ENCODE measurements at regions not wholly inside any gene's neighbourhood (a gene's known extent, or its start where the extent isn't known, plus 50 kb on each side); places are given as distances from the start of the nearest gene placed in this dataset.

GRCh38 chr4:95619525-95620443, 71.0 kb upstream of the UNC5C start:
- Histone ChIP-seq H3K27ac (no peak overlapping the region), H3K4me3 (no peak overlapping the region), H3K4me1 (no peaks in the 10 kb centered on the region), H3K9me3 (no peaks in the 10 kb centered on the region), H3K27me3 (no peaks in the 10 kb centered on the region), H3K36me3 (no peaks in the 10 kb centered on the region)
- TF ChIP-seq CTCF (IDR thresholded peaks at IDR 0.05) = no peak
- intact Hi-C loops (cut with DNase I; ENCODE audit: low total_unique reads) = loop anchor here (5.0 kb wide), 1 partner anchor 343 kb away; no protein-coding TSS in a partner anchor
- DNase-seq (ENCODE audit: low spot score in 2 of 2) = no peak

GRCh38 chr4:95614684-95615205, 66.0 kb upstream of the UNC5C start:
- intact Hi-C loops (cut with DNase I; ENCODE audit: low total_unique reads) = loop anchor here (5.0 kb wide), 1 partner anchor 348 kb away; no protein-coding TSS in a partner anchor
- no peak overlapping the region for H3K4me3 ChIP-seq
- no peaks in the 10 kb centered on the region for H3K4me1 ChIP-seq
- no peaks in the 10 kb centered on the region for H3K36me3 ChIP-seq
- no peak overlapping the region for H3K27ac ChIP-seq
- H3K9me3 ChIP-seq = no peaks in the 10 kb centered on the region
- DNase-seq (ENCODE audit: low spot score in 2 of 2) = no peak
- H3K27me3 ChIP-seq = no peaks in the 10 kb centered on the region
- TF ChIP-seq CTCF (IDR thresholded peaks at IDR 0.05) (no peak), POLR2AphosphoS5 (IDR thresholded peaks at IDR 0.05) (no peak), POLR2A (IDR thresholded peaks at IDR 0.05) (no peak)

- no peak for DNase-seq (ENCODE audit: low spot score in 2 of 2)
- Histone ChIP-seq H3K27ac (no peak overlapping the region), H3K36me3 (no peaks in the 10 kb centered on the region), H3K4me1 (no peaks in the 10 kb centered on the region), H3K9me3 (no peaks in the 10 kb centered on the region), H3K27me3 (no peaks in the 10 kb centered on the region), H3K4me3 (no peak overlapping the region)
- TF ChIP-seq POLR2AphosphoS5 (IDR thresholded peaks at IDR 0.05) (no peak), CTCF (IDR thresholded peaks at IDR 0.05) (no peak), POLR2A (IDR thresholded peaks at IDR 0.05) (no peak)
- intact Hi-C loops (cut with DNase I; ENCODE audit: low total_unique reads) = no loop called here
Observed at GRCh38 chr4:95610061-95610569, 61.3 kb upstream of the UNC5C start.

DNA sequence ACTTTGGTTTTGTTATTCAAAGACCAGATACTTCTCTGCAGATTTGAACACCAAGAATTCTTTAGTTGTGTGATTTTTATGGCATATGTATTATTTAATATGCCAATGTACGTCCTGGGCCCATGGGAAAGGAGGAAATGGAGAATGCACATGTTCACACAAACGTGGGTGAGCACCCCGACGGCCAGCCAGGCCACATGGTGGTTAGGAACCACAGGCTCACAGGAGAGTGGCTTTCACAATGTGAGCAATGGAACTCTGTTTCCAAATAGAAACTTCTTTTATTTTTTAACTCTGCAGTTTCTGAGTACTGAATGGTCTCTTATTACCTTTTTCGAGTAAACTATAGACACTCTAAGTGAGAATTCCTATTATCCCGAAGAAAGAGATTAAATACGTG, 58.0 kb upstream of the UNC5C start:
- no peak overlapping the region for H3K4me3 ChIP-seq
- H3K4me1 ChIP-seq = no peaks in the 10 kb centered on the region
- no peak overlapping the region for H3K27ac ChIP-seq
- intact Hi-C loops (cut with DNase I; ENCODE audit: low total_unique reads) = no loop called here
- no peaks in the 10 kb centered on the region for H3K27me3 ChIP-seq
- no peak for TF ChIP-seq POLR2A (IDR thresholded peaks at IDR 0.05)
- no peaks in the 10 kb centered on the region for H3K36me3 ChIP-seq
- no peak for DNase-seq (ENCODE audit: low spot score in 2 of 2)
- no peaks in the 10 kb centered on the region for H3K9me3 ChIP-seq

GRCh38 chr4:95603393-95603792, 54.6 kb upstream of the UNC5C start:
- no peaks in the 10 kb centered on the region for H3K9me3 ChIP-seq
- H3K36me3 ChIP-seq = no peaks in the 10 kb centered on the region
- H3K27ac ChIP-seq = no peak overlapping the region
- no peak for TF ChIP-seq POLR2A (IDR thresholded peaks at IDR 0.05)
- TF ChIP-seq CTCF (IDR thresholded peaks at IDR 0.05) = no peak
- TF ChIP-seq POLR2AphosphoS5 (IDR thresholded peaks at IDR 0.05) = no peak
- intact Hi-C loops (cut with DNase I; ENCODE audit: low total_unique reads) = no loop called here
- no peak overlapping the region for H3K4me3 ChIP-seq
- no peaks in the 10 kb centered on the region for H3K4me1 ChIP-seq
- no peaks in the 10 kb centered on the region for H3K27me3 ChIP-seq
- DNase-seq (ENCODE audit: low spot score in 2 of 2) = no peak

Data from breast epithelium (tissue), 4 donors.